NCI-H187 (cell line): ENCODE measurements at regions not wholly inside any gene's neighbourhood (a gene's known extent, or its start where the extent isn't known, plus 50 kb on each side); places are given as distances from the start of the nearest gene placed in this dataset.

ENCODE experiments used
- DNase-seq, 2 experiments: peaks; one replicate each; lab custom pipeline; 2025; lab: John Stamatoyannopoulos, UW

- no peak for DNase-seq
These were observed 296.6 kb upstream of the SLCO3A1 start for GRCh38 chr15:91556926-91557325.

DNA sequence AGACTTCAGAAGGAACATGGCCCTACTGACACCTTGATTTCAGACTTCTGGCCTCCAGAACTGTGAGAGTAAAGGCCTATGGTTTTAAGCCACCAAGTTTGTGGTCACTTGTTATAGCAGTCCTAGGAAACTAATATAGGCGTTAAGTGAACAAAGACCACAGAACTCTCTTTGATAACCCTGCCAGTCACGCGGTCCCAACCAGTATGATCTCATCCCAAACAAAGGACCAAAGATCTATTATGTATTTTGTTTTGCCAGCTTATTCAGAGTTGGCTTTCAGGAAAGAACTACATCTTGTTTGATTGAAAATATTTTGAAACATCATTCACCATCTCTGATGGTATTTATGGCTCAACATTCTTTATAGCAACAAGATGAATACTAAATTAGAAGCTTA, 294.4 kb upstream of the SLCO3A1 start:
- DNase-seq = no peak

DNA sequence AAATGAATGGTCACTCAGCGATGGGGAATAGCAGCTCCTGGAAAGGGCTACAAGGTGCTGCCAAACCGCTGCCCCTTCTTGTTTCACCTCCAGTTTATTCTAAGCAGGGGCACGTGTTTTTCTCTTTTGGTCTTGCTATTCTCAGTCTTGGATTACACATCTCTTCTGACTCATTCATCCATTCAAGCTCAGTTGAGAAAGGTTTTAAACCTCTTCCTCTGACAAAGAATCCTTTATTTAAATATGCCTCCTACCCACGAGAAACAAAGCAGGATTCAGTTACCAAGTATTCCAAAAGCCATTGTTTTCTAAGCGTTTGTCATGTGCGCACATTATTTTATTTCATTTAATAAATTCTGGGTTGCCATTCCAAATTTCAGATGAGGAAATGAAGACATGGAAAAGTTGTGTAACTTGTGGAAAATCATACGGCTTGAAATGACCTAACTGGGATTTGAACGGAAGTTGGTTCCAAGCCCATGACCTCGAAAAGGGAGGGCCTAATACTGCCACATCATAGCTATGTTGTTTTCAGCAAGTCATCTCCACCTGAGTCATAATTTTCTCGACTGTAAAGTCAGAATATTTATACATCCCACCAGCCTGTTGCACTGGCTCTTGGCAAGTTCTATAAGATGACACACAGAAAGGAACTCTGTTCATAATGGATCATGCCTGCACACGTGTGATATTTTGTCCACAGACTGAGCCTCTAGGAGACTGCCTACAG, 292.0 kb upstream of the SLCO3A1 start:
- no peak for DNase-seq

GRCh38 chr15:91562698-91563097, 290.8 kb upstream of the SLCO3A1 start:
- DNase-seq = no peak

GRCh38 chr15:91564631-91565030, 288.9 kb upstream of the SLCO3A1 start:
- DNase-seq = no peak

DNA sequence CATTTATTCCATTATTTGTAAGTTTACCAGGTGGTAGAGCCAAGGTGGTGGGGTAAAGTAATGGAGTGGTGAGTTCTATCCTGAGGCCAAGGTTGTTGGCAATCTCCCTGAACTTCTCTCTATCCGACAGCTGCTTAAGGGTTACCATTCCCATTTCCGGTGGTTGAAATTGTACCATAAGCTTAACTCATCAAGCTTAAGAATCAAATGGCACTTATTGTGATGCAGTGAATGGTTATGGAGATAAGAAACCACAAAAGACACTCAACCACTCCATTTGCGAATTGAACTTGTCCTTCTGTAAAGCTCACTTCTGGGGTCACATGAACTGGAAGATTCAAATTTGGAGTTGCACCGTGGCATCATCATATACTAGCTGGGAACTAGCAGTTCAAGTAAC, 287.4 kb upstream of the SLCO3A1 start:
- peak; percentile 66 for DNase-seq

- DNase-seq = no peak
These were observed 285.5 kb upstream of the SLCO3A1 start for GRCh38 chr15:91568036-91568435.

DNA sequence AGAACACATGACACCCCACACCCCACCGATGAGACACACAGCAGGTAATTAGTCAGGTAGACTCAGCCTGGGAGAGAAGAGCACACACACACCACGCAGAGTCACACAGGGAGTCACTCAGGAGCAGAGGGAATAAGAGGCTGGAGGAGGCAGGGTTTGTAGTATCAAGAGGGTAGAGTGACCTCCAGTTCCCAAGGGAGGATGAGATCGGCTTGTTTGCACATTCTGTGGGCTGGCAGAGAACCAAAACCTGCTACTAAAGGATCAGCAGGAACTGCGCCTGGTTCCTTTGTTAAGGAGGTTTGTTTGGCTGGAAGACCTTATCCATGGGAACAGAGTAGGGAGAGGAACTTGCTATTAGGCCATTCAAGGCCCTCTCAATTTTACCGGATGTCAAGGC, 281.4 kb upstream of the SLCO3A1 start:
- peak; percentile 88 to 92 for DNase-seq

- no peak for DNase-seq
These were observed 277.4 kb upstream of the SLCO3A1 start for GRCh38 chr15:91576096-91576495.

- no peak for DNase-seq
These were observed 275.0 kb upstream of the SLCO3A1 start for GRCh38 chr15:91578511-91578910.

GRCh38 chr15:91584895-91585294, 268.6 kb upstream of the SLCO3A1 start:
- no peak for DNase-seq

GRCh38 chr15:91586560-91586959, 266.9 kb upstream of the SLCO3A1 start:
- DNase-seq = no peak

DNA sequence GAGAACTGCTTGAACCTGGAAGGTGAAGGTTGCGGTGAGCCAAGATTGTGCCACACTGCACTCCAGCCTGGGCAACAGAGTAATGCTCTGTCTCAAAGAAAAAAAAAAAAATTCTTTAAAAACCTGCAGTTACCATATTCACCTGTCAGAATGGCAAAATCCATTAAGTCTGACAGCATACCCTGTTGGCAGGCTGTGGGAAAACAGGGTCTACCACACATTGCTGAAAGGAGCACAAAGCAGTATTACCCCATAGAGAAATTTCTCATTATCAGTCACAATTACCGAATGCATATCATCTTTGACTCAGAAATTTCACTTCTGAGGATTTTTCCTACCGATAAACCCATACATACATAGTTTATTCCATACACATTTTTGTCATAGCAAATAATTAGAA, 264.1 kb upstream of the SLCO3A1 start:
- no peak for DNase-seq

DNA sequence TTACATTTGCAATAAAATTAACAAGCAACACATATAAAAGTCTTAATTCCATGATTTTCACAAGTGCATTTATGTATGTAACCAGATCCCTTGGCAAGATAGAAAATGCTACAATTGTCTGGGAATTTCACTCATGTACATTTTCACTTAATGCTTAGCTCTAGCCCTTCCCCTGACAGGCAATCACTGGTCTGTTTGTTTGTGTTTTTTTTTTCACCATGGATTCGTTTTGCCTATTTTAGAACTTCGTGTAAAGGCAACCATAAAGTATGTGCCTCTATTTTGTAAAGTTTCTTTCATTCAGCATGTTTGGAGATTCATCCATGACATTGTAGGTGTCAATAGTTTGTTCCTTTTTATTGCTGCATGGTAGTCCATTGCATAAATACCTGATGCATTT, 260.9 kb upstream of the SLCO3A1 start:
- no peak for DNase-seq

DNA sequence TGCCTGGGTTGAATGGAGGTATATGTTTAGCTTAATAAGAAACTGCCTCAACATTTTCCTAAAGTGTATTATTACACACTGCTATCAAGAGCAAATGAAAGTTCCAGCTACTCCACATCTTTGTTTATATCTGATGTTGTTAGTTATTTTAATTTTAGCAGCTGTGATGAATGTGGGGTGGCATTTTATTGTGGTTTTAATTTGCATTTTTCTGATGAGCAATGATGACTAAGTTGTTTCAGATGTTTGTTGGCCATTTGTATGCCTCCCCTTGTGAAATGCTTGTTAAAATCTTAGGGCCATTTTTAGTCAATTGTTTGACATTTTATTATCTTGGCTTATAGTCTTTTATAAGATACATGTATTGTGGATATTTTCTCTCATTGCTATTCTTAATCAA, 260.4 kb upstream of the SLCO3A1 start:
- DNase-seq = no peak

DNA sequence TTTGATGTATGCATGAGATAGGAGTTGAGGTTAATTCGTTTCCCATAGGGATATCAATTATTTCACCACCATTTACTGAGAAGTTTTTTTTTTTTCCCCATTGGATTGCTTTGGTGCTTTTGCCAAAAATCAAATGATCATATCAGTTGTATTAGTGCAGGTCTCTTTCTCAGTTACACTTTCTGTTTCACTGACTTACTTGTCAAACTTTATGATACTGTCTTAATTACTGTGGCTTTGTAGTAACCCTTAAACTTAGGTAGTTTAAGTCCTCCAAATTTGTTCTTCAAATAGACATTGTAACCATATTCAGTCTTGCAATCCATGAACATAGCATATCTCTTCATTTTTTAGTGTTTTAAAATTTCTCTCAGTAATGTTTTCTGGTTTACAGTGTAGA, 259.9 kb upstream of the SLCO3A1 start:
- no peak for DNase-seq

DNA sequence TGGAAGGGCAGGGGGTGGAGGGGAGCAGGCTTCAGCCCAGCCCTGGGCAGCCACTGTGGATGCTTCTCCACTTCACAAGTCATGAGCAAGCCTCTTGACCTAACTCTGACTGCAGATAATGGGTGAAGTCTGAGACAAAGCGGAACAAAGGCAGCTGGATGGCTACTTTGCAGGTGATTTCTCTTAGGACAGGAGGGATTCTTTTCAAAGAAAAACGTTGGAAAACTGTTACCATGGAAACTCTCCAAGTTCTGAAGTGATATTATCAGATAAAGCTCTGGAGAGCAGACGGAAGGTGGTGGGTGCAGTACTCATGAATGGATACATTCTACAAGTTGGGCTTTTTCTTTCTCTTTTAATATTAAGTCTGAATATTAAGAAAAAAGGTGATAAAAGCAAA, 254.2 kb upstream of the SLCO3A1 start:
- DNase-seq = peak; percentile 29 to 40

DNA sequence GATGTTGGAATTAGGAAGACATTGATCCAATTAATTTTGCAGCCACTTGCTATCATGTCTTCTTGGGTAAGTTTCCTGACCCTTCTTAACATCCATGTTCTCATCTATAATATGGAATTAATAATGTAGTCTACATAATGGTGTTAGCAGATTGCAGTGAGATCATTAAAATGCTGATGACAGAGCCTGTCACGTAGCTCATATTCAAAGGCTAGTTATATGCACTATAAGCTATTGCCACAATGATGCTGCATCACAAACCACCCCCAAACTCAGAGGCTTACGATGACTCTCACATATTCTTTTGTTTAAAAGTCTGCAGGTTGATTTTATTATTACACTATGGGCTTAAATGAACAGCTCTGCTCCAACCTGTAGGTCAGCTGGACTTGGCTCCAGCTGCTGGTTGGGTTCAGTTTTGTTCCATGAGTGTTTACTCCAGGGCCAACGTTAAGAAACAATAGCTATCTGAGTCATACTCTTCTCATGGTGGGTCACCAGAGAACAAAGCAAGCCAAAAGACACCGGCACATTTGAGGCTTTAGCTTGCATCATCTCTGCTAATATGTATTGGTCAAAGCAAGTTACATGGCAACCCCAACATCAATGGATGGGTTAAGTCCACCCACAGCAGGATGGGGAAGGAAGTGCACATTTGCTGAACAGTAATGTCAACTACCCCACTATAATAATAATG, 250.0 kb upstream of the SLCO3A1 start:
- no peak for DNase-seq

DNA sequence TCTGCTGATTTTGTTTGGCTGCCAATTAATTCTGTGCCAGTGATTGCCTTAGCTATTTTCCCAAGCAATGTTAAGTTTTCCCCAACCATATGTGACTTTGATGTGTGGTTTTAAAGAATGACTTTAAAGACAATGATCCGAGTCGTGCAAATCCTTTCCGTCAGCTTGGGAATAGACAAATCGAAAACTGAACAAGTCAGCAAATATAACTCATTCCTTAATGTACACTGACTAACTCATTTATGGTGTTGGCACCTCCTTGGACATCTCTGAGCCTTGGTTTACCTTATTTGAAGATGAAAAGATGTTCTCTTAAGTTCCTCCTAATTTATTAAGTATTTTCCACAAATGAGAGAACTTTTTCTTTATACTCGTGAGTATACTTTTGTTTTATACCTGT, 249.4 kb upstream of the SLCO3A1 start:
- DNase-seq = no peak

DNA sequence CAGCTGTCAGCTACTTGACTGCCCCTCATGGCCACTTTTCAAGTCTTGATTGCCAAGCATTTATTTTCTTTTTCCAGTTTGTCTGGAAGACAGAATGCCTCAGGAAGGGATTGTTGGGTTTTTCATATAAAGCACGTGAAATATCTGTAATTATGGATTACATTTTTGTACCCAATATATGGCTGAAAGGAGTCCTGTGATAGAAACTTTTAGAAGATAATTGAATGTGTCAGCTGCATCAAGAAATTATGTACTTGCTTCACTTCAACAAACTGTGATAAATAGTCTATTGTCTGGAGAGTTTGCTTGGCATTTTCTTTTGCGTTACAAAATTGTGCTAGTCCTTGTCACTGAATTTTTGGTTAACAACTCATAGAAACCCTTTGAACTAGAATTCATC, 247.9 kb upstream of the SLCO3A1 start:
- no peak for DNase-seq

DNA sequence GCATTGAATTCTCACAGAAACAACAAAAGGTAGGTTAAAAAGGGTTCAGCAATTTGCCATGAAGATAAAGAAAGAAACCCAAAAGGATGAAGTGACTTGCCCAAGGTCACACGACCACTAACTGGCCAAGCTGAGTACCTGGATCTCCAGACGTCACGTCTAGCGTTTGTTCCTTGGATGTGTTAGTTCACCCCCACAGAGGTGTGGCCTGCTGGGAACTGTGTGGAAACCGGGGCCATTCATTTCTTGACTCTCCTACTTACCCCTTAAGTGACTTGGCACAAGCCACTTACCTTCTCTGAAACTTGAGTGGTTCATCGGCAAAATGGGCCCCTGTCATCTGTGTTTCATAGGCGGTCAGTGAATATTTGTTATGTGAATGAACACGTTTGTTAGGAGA, 244.3 kb upstream of the SLCO3A1 start:
- DNase-seq = no peak

- no peak for DNase-seq
These were observed 243.5 kb upstream of the SLCO3A1 start for GRCh38 chr15:91609966-91610365.

GRCh38 chr15:91611561-91612323, 241.8 kb upstream of the SLCO3A1 start:
- DNase-seq = no peak
